ENCODE measurements at regions not wholly inside any gene's neighbourhood (a gene's known extent, or its start where the extent isn't known, plus 50 kb on each side); places are given as distances from the start of the nearest gene placed in this dataset.

- TF ChIP-seq CTCF (IDR thresholded peaks at IDR 0.05; ENCODE audit: low read depth, low read length), result no peak
- Histone ChIP-seq H3K27me3 (no peaks in the 10 kb centered on the region), H3K9me3 (no peaks in the 10 kb centered on the region), H3K36me3 (no peaks in the 10 kb centered on the region), H3K4me3 (ENCODE audit: low read depth, low read length) (no peak overlapping the region), H3K4me1 (no peaks in the 10 kb centered on the region)
- no peak for DNase-seq
Measured at GRCh38 chr18:76264876-76265250, 230.2 kb downstream of the ZNF516 start.

GRCh38 chr18:76264198-76264875 is 230.7 kb downstream of the ZNF516 start:
- no peak for DNase-seq

GRCh38 chr18:76263046-76264005 is 231.7 kb downstream of the ZNF516 start:
- no peak for DNase-seq
- H3K9me3 ChIP-seq, result no peaks in the 10 kb centered on the region
- TF ChIP-seq CTCF (IDR thresholded peaks at IDR 0.05; ENCODE audit: low read depth, low read length), result no peak
- H3K27me3 ChIP-seq, result no peaks in the 10 kb centered on the region
- no peaks in the 10 kb centered on the region for H3K4me1 ChIP-seq
- no peak overlapping the region for H3K4me3 ChIP-seq (ENCODE audit: low read depth, low read length)
- H3K36me3 ChIP-seq, result no peaks in the 10 kb centered on the region

More at GRCh38 chr18:76264198-76264875, 230.7 kb downstream of the ZNF516 start:
- no peaks in the 10 kb centered on the region for H3K9me3 ChIP-seq
- no peaks in the 10 kb centered on the region for H3K4me1 ChIP-seq
- no peaks in the 10 kb centered on the region for H3K36me3 ChIP-seq
- H3K4me3 ChIP-seq (ENCODE audit: low read depth, low read length), result no peak overlapping the region
- H3K27me3 ChIP-seq, result no peaks in the 10 kb centered on the region
- TF ChIP-seq CTCF (IDR thresholded peaks at IDR 0.05; ENCODE audit: low read depth, low read length), result no peak

- Histone ChIP-seq H3K4me3 (ENCODE audit: low read depth, low read length) (no peak overlapping the region), H3K9me3 (no peaks in the 10 kb centered on the region), H3K27me3 (no peaks in the 10 kb centered on the region), H3K36me3 (no peaks in the 10 kb centered on the region), H3K4me1 (no peaks in the 10 kb centered on the region)
- TF ChIP-seq CTCF (IDR thresholded peaks at IDR 0.05; ENCODE audit: low read depth, low read length), result no peak
- DNase-seq, result no peak
Measured at GRCh38 chr18:76260941-76261472, 234.0 kb downstream of the ZNF516 start.

- Histone ChIP-seq H3K9me3 (no peaks in the 10 kb centered on the region), H3K4me1 (no peaks in the 10 kb centered on the region), H3K4me3 (ENCODE audit: low read depth, low read length) (no peak overlapping the region), H3K27me3 (no peaks in the 10 kb centered on the region), H3K36me3 (no peaks in the 10 kb centered on the region)
- no peak for DNase-seq
- TF ChIP-seq CTCF (IDR thresholded peaks at IDR 0.05; ENCODE audit: low read depth, low read length), result no peak
Measured at GRCh38 chr18:76259711-76260110, 235.3 kb downstream of the ZNF516 start.

Measured in BE2C (cell line).